GM12875 (cell line): ENCODE measurements at regions not wholly inside any gene's neighbourhood (a gene's known extent, or its start where the extent isn't known, plus 50 kb on each side); places are given as distances from the start of the nearest gene placed in this dataset.
"Not testable (repeated sequence)": the region's sequence is repeated elsewhere in the genome, so short reads cannot be mapped to it uniquely, and the experiment has no call there.

Experiments
- H3K4me3 ChIP-seq: one replicate; pipeline ENCODE4 v1.5.1; 2011; ENCODE audit warnings: low read depth, low read length, control low read depth
- CTCF ChIP-seq: IDR thresholded peaks from 2 replicates; pipeline ENCODE4 v1.5.1; 2011; ENCODE audit warnings: low read depth, mild to moderate bottlenecking, control low read depth, inconsistent platforms, low read length, moderate library complexity, borderline replicate concordance; ENCODE audit not compliant: insufficient read depth

GRCh38 chr11:16528639-16529038 is 172.3 kb upstream of the SOX6 start:
- H3K4me3 ChIP-seq, result no peak overlapping the region
- no peak for TF ChIP-seq CTCF

- no peak for TF ChIP-seq CTCF
- H3K4me3 ChIP-seq, result no peak overlapping the region
These were observed 171.3 kb upstream of the SOX6 start for GRCh38 chr11:16527525-16528246.

GRCh38 chr11:16526947-16527346 is 170.6 kb upstream of the SOX6 start:
- H3K4me3 ChIP-seq, result no peak overlapping the region
- no peak for TF ChIP-seq CTCF

- H3K4me3 ChIP-seq, result not testable (repeated sequence)
These were observed 164.4 kb upstream of the SOX6 start for GRCh38 chr11:16520713-16521112.

- no peak overlapping the region for H3K4me3 ChIP-seq
- TF ChIP-seq CTCF, result no peak
These were observed 156.5 kb upstream of the SOX6 start for GRCh38 chr11:16512899-16513241.

- no peak overlapping the region for H3K4me3 ChIP-seq
- TF ChIP-seq CTCF, result no peak
These were observed 156.0 kb upstream of the SOX6 start for GRCh38 chr11:16512198-16512898.

GRCh38 chr11:16511116-16512114 is 155.1 kb upstream of the SOX6 start:
- H3K4me3 ChIP-seq, result no peak overlapping the region
- no peak for TF ChIP-seq CTCF
